ENCODE measurements at regions not wholly inside any gene's neighbourhood (a gene's known extent, or its start where the extent isn't known, plus 50 kb on each side); places are given as distances from the start of the nearest gene placed in this dataset.
"Not testable (repeated sequence)": the region's sequence is repeated elsewhere in the genome, so short reads cannot be mapped to it uniquely, and the experiment has no call there.

- FAIRE-seq = no peak
Observed at GRCh38 chr5:39534690-39535089, 109.9 kb upstream of the DAB2 start.

GRCh38 chr5:39533749-39534148 is 109.0 kb upstream of the DAB2 start:
- no peak for FAIRE-seq
- TF ChIP-seq SPI1 (IDR thresholded peaks at IDR 0.05; ENCODE audit: low read depth, low read length) = no peak
- TF ChIP-seq TAF1 (IDR thresholded peaks at IDR 0.05; ENCODE audit: low read depth, low read length) = no peak
- TF ChIP-seq POU2F2 (IDR thresholded peaks at IDR 0.05; ENCODE audit: low read depth, low read length) = no peak
- no peak for TF ChIP-seq PAX5 (IDR thresholded peaks at IDR 0.05; ENCODE audit: insufficient read depth, low read length, severe bottlenecking)
- no peak for TF ChIP-seq POLR2A (IDR thresholded peaks at IDR 0.05; ENCODE audit: low read depth, low read length)
- TF ChIP-seq POLR2AphosphoS5 (IDR thresholded peaks at IDR 0.05; ENCODE audit: low read depth, low read length) = no peak
- DNase-seq (ENCODE audit: insufficient read length, low spot score) = no peak

More at GRCh38 chr5:39534690-39535089, 109.9 kb upstream of the DAB2 start:
- no peak for DNase-seq (ENCODE audit: insufficient read length, low spot score)
- TF ChIP-seq POLR2AphosphoS5 (IDR thresholded peaks at IDR 0.05; ENCODE audit: low read depth, low read length) = no peak
- no peak for TF ChIP-seq TAF1 (IDR thresholded peaks at IDR 0.05; ENCODE audit: low read depth, low read length)
- TF ChIP-seq SPI1 (IDR thresholded peaks at IDR 0.05; ENCODE audit: low read depth, low read length) = no peak
- no peak for TF ChIP-seq POU2F2 (IDR thresholded peaks at IDR 0.05; ENCODE audit: low read depth, low read length)
- no peak for TF ChIP-seq PAX5 (IDR thresholded peaks at IDR 0.05; ENCODE audit: insufficient read depth, low read length, severe bottlenecking)
- TF ChIP-seq POLR2A (IDR thresholded peaks at IDR 0.05; ENCODE audit: low read depth, low read length) = no peak

GRCh38 chr5:39532511-39532910 is 107.7 kb upstream of the DAB2 start:
- TF ChIP-seq POU2F2 (IDR thresholded peaks at IDR 0.05; ENCODE audit: low read depth, low read length) (no peak), POLR2A (IDR thresholded peaks at IDR 0.05; ENCODE audit: low read depth, low read length) (no peak), SPI1 (IDR thresholded peaks at IDR 0.05; ENCODE audit: low read depth, low read length) (no peak), POLR2AphosphoS5 (IDR thresholded peaks at IDR 0.05; ENCODE audit: low read depth, low read length) (no peak), PAX5 (IDR thresholded peaks at IDR 0.05; ENCODE audit: insufficient read depth, low read length, severe bottlenecking) (no peak), TAF1 (IDR thresholded peaks at IDR 0.05; ENCODE audit: low read depth, low read length) (no peak)

GRCh38 chr5:39531306-39531705 is 106.5 kb upstream of the DAB2 start:
- DNase-seq (ENCODE audit: insufficient read length, low spot score) (no peak), FAIRE-seq (no peak)
- TF ChIP-seq POLR2A (IDR thresholded peaks at IDR 0.05; ENCODE audit: low read depth, low read length) (no peak), PAX5 (IDR thresholded peaks at IDR 0.05; ENCODE audit: insufficient read depth, low read length, severe bottlenecking) (no peak), POLR2AphosphoS5 (IDR thresholded peaks at IDR 0.05; ENCODE audit: low read depth, low read length) (no peak), TAF1 (IDR thresholded peaks at IDR 0.05; ENCODE audit: low read depth, low read length) (no peak), SPI1 (IDR thresholded peaks at IDR 0.05; ENCODE audit: low read depth, low read length) (no peak; the same call in 1 of the 2 replicates), POU2F2 (IDR thresholded peaks at IDR 0.05; ENCODE audit: low read depth, low read length) (no peak)

More at GRCh38 chr5:39532511-39532910, 107.7 kb upstream of the DAB2 start:
- no peak for FAIRE-seq
- no peak for DNase-seq (ENCODE audit: insufficient read length, low spot score)

- DNase-seq (ENCODE audit: insufficient read length, low spot score) (no peak), FAIRE-seq (no peak)
- TF ChIP-seq POLR2A (IDR thresholded peaks at IDR 0.05; ENCODE audit: low read depth, low read length) (no peak), POU2F2 (IDR thresholded peaks at IDR 0.05; ENCODE audit: low read depth, low read length) (no peak), SPI1 (IDR thresholded peaks at IDR 0.05; ENCODE audit: low read depth, low read length) (no peak), POLR2AphosphoS5 (IDR thresholded peaks at IDR 0.05; ENCODE audit: low read depth, low read length) (no peak), PAX5 (IDR thresholded peaks at IDR 0.05; ENCODE audit: insufficient read depth, low read length, severe bottlenecking) (no peak), TAF1 (IDR thresholded peaks at IDR 0.05; ENCODE audit: low read depth, low read length) (no peak)
Observed at GRCh38 chr5:39526914-39527477, 102.2 kb upstream of the DAB2 start.

GRCh38 chr5:39525781-39526180 is 101.0 kb upstream of the DAB2 start:
- FAIRE-seq; DNase-seq (ENCODE audit: insufficient read length, low spot score): not testable (repeated sequence)

- TF ChIP-seq POLR2A (IDR thresholded peaks at IDR 0.05; ENCODE audit: low read depth, low read length) = no peak
- no peak for TF ChIP-seq POU2F2 (IDR thresholded peaks at IDR 0.05; ENCODE audit: low read depth, low read length)
- no peak for TF ChIP-seq TAF1 (IDR thresholded peaks at IDR 0.05; ENCODE audit: low read depth, low read length)
- TF ChIP-seq PAX5 (IDR thresholded peaks at IDR 0.05; ENCODE audit: insufficient read depth, low read length, severe bottlenecking) = no peak
- no peak for TF ChIP-seq POLR2AphosphoS5 (IDR thresholded peaks at IDR 0.05; ENCODE audit: low read depth, low read length)
- TF ChIP-seq SPI1 (IDR thresholded peaks at IDR 0.05; ENCODE audit: low read depth, low read length) = no peak
Observed at GRCh38 chr5:39525271-39525670, 100.5 kb upstream of the DAB2 start.

GRCh38 chr5:39523821-39524220 is 99.0 kb upstream of the DAB2 start:
- DNase-seq (ENCODE audit: insufficient read length, low spot score) (no peak), FAIRE-seq (no peak)
- TF ChIP-seq POU2F2 (IDR thresholded peaks at IDR 0.05; ENCODE audit: low read depth, low read length) (no peak), TAF1 (IDR thresholded peaks at IDR 0.05; ENCODE audit: low read depth, low read length) (no peak), POLR2A (IDR thresholded peaks at IDR 0.05; ENCODE audit: low read depth, low read length) (no peak), PAX5 (IDR thresholded peaks at IDR 0.05; ENCODE audit: insufficient read depth, low read length, severe bottlenecking) (no peak), SPI1 (IDR thresholded peaks at IDR 0.05; ENCODE audit: low read depth, low read length) (no peak), POLR2AphosphoS5 (IDR thresholded peaks at IDR 0.05; ENCODE audit: low read depth, low read length) (no peak)

More at GRCh38 chr5:39525271-39525670, 100.5 kb upstream of the DAB2 start:
- FAIRE-seq = no peak
- DNase-seq (ENCODE audit: insufficient read length, low spot score) = no peak

GRCh38 chr5:39521940-39522590 is 97.3 kb upstream of the DAB2 start:
- no peak for FAIRE-seq
- DNase-seq (ENCODE audit: insufficient read length, low spot score) = no peak
- TF ChIP-seq PAX5 (IDR thresholded peaks at IDR 0.05; ENCODE audit: insufficient read depth, low read length, severe bottlenecking) (no peak), TAF1 (IDR thresholded peaks at IDR 0.05; ENCODE audit: low read depth, low read length) (no peak), POLR2AphosphoS5 (IDR thresholded peaks at IDR 0.05; ENCODE audit: low read depth, low read length) (no peak), POU2F2 (IDR thresholded peaks at IDR 0.05; ENCODE audit: low read depth, low read length) (no peak), SPI1 (IDR thresholded peaks at IDR 0.05; ENCODE audit: low read depth, low read length) (no peak), POLR2A (IDR thresholded peaks at IDR 0.05; ENCODE audit: low read depth, low read length) (no peak)

Data from GM12891 (cell line).